Mesothelial cell of epicardium (in vitro differentiated cells): ENCODE measurements at regions not wholly inside any gene's neighbourhood (a gene's known extent, or its start where the extent isn't known, plus 50 kb on each side); places are given as distances from the start of the nearest gene placed in this dataset.

ENCODE experiments used
- DNase-seq, 2 experiments: peaks; one replicate each; pipeline ENCODE4 v3.0.0; 2021; ENCODE audit warnings: low spot score in 2 of 2; ENCODE audit not compliant: unreplicated experiment in 2 of 2
- H3K27ac Mint-ChIP-seq: 2 replicates; pipeline ENCODE4 v1.8.0; 2021; ENCODE audit warnings: mixed read lengths
- H3K27me3 Mint-ChIP-seq: 2 replicates; pipeline ENCODE4 v1.8.0; 2021; ENCODE audit warnings: low read depth, mixed read lengths
- H3K36me3 Mint-ChIP-seq: 2 replicates; pipeline ENCODE4 v1.8.0; 2021; ENCODE audit warnings: mixed read lengths
- H3K4me1 Mint-ChIP-seq: 2 replicates; pipeline ENCODE4 v1.8.0; 2021; ENCODE audit warnings: mixed read lengths
- H3K4me3 Mint-ChIP-seq: 2 replicates; pipeline ENCODE4 v1.8.0; 2021; ENCODE audit warnings: mild to moderate bottlenecking, moderate library complexity, mixed read lengths
- H3K9me3 Mint-ChIP-seq: 2 replicates; pipeline ENCODE4 v1.8.0; 2021; ENCODE audit warnings: mixed read lengths
- TF ChIP-seq, protein P1 (sequence below): fragments of 200-600 bp; sonication (generic); IDR thresholded peaks from one replicate; pipeline ENCODE4 v1.5.0; 2021; ENCODE audit warnings: antibody characterized with exemption; ENCODE audit not compliant: unreplicated experiment

DNA sequence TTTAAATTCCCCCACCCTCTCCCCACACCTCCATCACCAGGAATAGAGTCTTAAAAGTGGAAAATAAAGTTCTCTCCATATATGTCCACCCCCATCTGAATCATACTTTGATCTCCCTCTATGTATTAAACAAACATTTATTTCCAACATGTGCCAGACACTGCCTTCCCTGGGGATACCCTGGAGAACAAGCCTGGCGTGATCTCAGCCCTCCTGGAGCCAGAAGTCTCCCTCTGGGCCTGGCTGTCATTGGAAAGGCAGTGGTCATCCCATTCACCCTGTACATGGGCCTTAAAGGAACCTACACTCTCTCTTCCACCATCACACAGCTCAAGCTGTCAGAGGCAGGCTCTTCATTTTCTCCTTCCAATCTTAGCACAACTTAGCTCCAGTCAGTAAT, 143.6 kb downstream of the EMP1 start:
- TF ChIP-seq, protein P1, sequence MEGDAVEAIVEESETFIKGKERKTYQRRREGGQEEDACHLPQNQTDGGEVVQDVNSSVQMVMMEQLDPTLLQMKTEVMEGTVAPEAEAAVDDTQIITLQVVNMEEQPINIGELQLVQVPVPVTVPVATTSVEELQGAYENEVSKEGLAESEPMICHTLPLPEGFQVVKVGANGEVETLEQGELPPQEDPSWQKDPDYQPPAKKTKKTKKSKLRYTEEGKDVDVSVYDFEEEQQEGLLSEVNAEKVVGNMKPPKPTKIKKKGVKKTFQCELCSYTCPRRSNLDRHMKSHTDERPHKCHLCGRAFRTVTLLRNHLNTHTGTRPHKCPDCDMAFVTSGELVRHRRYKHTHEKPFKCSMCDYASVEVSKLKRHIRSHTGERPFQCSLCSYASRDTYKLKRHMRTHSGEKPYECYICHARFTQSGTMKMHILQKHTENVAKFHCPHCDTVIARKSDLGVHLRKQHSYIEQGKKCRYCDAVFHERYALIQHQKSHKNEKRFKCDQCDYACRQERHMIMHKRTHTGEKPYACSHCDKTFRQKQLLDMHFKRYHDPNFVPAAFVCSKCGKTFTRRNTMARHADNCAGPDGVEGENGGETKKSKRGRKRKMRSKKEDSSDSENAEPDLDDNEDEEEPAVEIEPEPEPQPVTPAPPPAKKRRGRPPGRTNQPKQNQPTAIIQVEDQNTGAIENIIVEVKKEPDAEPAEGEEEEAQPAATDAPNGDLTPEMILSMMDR: no peak
- no peak for DNase-seq
- no peak overlapping the region for H3K27ac Mint-ChIP-seq
- peaks cover 7% of the 10 kb centered on the region for H3K4me1 Mint-ChIP-seq
- peaks cover 12% of the 10 kb centered on the region for H3K9me3 Mint-ChIP-seq
- no peak overlapping the region for H3K4me3 Mint-ChIP-seq
- no peaks in the 10 kb centered on the region for H3K27me3 Mint-ChIP-seq
- no peaks in the 10 kb centered on the region for H3K36me3 Mint-ChIP-seq

DNA sequence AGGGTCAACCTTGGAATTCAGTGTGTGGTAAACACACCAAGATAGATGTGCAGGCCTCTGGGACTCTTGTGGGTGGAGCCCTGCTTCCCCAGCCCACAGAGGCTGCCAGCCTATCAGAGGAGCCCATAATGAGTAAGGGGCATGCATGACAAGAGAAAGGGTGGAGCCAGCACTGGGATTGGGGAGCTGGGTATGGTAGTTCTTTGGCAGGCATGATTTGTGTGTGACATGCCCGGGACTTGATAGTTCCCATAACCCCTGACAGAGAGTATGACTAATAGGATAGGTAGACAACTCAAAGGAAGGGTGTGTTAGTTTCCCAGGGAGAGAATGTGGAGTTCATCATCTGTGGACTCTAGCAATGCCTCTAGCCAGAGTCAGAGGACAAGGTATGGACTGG, 143.0 kb downstream of the EMP1 start:
- H3K4me1 Mint-ChIP-seq: peaks cover 7% of the 10 kb centered on the region
- no peak overlapping the region for H3K4me3 Mint-ChIP-seq
- DNase-seq: no peak
- H3K36me3 Mint-ChIP-seq: no peaks in the 10 kb centered on the region
- H3K27me3 Mint-ChIP-seq: no peaks in the 10 kb centered on the region
- H3K9me3 Mint-ChIP-seq: peaks cover 12% of the 10 kb centered on the region
- TF ChIP-seq, protein P1: no peak
- peak overlapping the region; percentile 10 for H3K27ac Mint-ChIP-seq

DNA sequence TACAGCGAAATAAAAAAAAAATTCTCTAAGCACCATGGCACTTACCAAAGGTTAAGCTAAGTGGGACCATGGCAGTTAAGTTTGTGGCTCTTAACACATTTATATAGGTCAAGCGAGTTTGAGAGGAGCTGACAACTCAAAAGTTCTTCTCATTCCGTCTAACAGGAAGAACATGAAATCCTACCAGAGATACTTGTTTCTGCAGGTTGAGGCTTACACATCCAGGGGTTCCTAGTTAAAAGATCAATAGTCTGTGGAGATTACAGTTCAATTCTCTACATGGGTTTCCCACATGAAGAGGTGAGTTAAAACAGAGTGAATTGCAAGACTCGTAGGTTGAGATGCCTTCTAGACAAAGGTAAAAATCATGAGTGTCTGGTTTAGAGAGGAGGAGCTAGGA, 142.6 kb downstream of the EMP1 start:
- Mint-ChIP-seq H3K4me1 (peaks cover 7% of the 10 kb centered on the region), H3K27ac (no peak overlapping the region), H3K4me3 (no peak overlapping the region), H3K27me3 (no peaks in the 10 kb centered on the region), H3K9me3 (peaks cover 12% of the 10 kb centered on the region), H3K36me3 (no peaks in the 10 kb centered on the region)
- TF ChIP-seq, protein P1: no peak
- DNase-seq: no peak

DNA sequence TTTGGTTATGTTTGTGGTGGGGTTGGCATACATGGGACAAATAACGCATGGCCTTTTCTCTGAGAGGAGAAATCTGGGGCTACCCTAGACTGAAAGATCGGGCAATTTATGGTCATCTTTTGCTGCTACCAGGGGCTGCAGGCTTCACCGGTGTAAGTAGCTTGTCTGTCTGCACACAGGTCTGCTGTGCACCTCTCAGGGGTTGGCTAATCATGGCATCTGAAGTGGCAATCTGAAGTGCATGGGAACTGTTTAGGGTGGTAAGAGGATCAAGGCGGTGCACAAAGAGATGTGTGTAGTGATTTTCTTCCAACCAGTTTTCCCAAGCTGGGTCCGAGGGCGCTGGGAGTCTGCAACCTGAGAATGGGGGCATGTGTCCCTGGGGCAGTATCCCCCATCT, 141.3 kb downstream of the EMP1 start:
- no peak overlapping the region for H3K4me3 Mint-ChIP-seq
- H3K27me3 Mint-ChIP-seq: no peaks in the 10 kb centered on the region
- TF ChIP-seq, protein P1: no peak
- H3K4me1 Mint-ChIP-seq: peaks cover 7% of the 10 kb centered on the region
- no peak for DNase-seq
- H3K9me3 Mint-ChIP-seq: peaks cover 13% of the 10 kb centered on the region
- no peak overlapping the region for H3K27ac Mint-ChIP-seq
- H3K36me3 Mint-ChIP-seq: no peaks in the 10 kb centered on the region

DNA sequence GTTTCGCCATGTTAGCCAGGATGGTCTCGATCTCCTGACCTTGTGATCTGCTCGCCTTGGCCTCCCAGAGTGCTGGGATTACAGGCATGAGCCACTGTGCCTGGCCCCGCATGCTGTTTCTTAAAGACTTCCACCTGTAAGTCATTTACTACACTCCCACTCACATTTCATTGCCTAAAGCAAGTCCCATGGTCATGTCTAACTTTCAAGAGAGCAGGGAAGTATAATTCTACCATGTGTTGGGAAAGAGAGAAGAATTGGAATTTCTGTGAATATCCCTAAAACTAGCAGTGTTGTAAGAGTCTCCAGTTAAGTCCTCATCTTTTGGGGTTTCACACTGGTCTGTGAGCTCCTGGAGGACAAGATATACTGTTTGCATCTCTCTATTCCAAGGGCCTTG, 139.7 kb downstream of the EMP1 start:
- TF ChIP-seq, protein P1: no peak
- no peak for DNase-seq
- H3K36me3 Mint-ChIP-seq: no peaks in the 10 kb centered on the region

DNA sequence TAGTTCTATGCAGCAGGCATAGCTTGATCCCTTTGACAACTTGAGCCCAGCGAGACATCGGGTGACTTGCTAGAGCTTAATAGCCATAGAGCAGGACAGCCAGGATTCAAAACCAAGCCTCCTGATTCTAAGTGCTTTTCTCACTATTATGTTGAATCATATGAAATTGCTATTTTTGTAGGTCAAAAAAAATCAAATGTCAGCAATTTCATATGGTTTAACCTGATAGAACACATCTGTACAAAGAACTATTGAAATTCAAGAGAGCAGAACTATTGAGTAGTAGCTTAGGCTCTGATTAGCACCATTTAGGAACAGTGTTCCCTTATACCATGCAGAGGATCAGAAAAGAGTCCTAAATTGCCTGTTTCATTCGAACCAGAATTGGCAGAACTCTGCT, 132.0 kb downstream of the EMP1 start:
- TF ChIP-seq, protein P1: no peak
- H3K27ac Mint-ChIP-seq: no peak overlapping the region
- peaks cover 22% of the 10 kb centered on the region for H3K9me3 Mint-ChIP-seq
- peaks cover 3% of the 10 kb centered on the region for H3K4me1 Mint-ChIP-seq
- no peak overlapping the region for H3K4me3 Mint-ChIP-seq
- H3K36me3 Mint-ChIP-seq: no peaks in the 10 kb centered on the region
- peaks cover 5% of the 10 kb centered on the region for H3K27me3 Mint-ChIP-seq
- DNase-seq: no peak

More for the DNA sequence above, 139.7 kb downstream of the EMP1 start:
- H3K27me3 Mint-ChIP-seq: no peaks in the 10 kb centered on the region
- H3K9me3 Mint-ChIP-seq: peaks cover 20% of the 10 kb centered on the region
- peaks cover 7% of the 10 kb centered on the region for H3K4me1 Mint-ChIP-seq
- no peak overlapping the region for H3K4me3 Mint-ChIP-seq
- no peak overlapping the region for H3K27ac Mint-ChIP-seq
